H1 (cell line): ENCODE measurements at regions not wholly inside any gene's neighbourhood (a gene's known extent, or its start where the extent isn't known, plus 50 kb on each side); places are given as distances from the start of the nearest gene placed in this dataset.

Experiments used
- CTCF ChIA-PET: fragments of 300-600 bp; sonication (Branson Sonifier 250); formaldehyde crosslinking; loops from one replicate; lab custom pipeline; 2021; ENCODE audit not compliant: partially characterized antibody; lab: Charles Lee
- POLR2A ChIA-PET: fragments of 300-600 bp; sonication (Branson Sonifier 250); formaldehyde crosslinking; loops from one replicate; lab custom pipeline; 2021; ENCODE audit warnings: inconsistent platforms; ENCODE audit not compliant: partially characterized antibody; lab: Charles Lee
- DNase-seq, 2 experiments: peaks; one replicate each; pipeline versions ENCODE4 v3.0.0 to v3.0.0-alpha.2; 2010 to 2022; ENCODE audit warnings: low spot score in 2 of 2, low read depth in 1 of 2, mixed read lengths in 1 of 2
- FAIRE-seq: peaks from 2 replicates; lab custom pipeline; 2011; peaks lifted over from hg19 to GRCh38; lab: Jason Lieb, UNC
- H2AFZ ChIP-seq: 2 replicates; pipeline ENCODE4 v1.8.1; 2012; ENCODE audit warnings: low read length, inconsistent platforms
- H2AK5ac ChIP-seq: 2 replicates; pipeline ENCODE4 v1.6.1; 2013; ENCODE audit warnings: low read depth, low read length
- H2BK120ac ChIP-seq: replicated peaks from 2 replicates; pipeline ENCODE3; 2013; ENCODE audit warnings: low read depth, low read length, inconsistent platforms
- H2BK12ac ChIP-seq: 2 replicates; pipeline ENCODE4 v1.6.1; 2013; ENCODE audit warnings: low read depth, low read length
- H2BK15ac ChIP-seq: 2 replicates; pipeline ENCODE4 v1.6.1; 2013; ENCODE audit warnings: low read length
- H2BK20ac ChIP-seq: 2 replicates; pipeline ENCODE4 v1.6.1; 2013; ENCODE audit warnings: low read length
- H2BK5ac ChIP-seq: 2 replicates; pipeline ENCODE4 v1.6.1; 2013; ENCODE audit warnings: low read depth, low read length
- H3K14ac ChIP-seq: 2 replicates; pipeline ENCODE4 v1.6.1; 2013; ENCODE audit warnings: inconsistent platforms; ENCODE audit not compliant: insufficient read length
- H3K18ac ChIP-seq: 2 replicates; pipeline ENCODE4 v1.6.1; 2013; ENCODE audit warnings: low read length; ENCODE audit errors: extremely low read depth
- H3K23ac ChIP-seq: 2 replicates; pipeline ENCODE4 v1.6.1; 2013; ENCODE audit warnings: inconsistent platforms; ENCODE audit not compliant: insufficient read length
- H3K23me2 ChIP-seq: 2 replicates; pipeline ENCODE4 v1.6.1; 2013; ENCODE audit warnings: low read depth, low read length
- H3K27ac ChIP-seq: 2 replicates; pipeline ENCODE4 v1.6.1; 2011; ENCODE audit warnings: low read depth, low read length, inconsistent platforms
- H3K27me3 ChIP-seq, 4 experiments: replicated peaks in 1 of 4; 1 replicate in 1 of 4; 2 replicates in 3 of 4; pipeline versions ENCODE4 v1.6.1 to v1.8.1; 2011 to 2013; ENCODE audit warnings: low read length in 3 of 4, mild to moderate bottlenecking in 3 of 4, inconsistent platforms in 2 of 4, mixed read lengths in 2 of 4, moderate library complexity in 1 of 4; ENCODE audit not compliant: control insufficient read depth in 3 of 4, insufficient read depth in 3 of 4; ENCODE audit errors: extremely low read depth in 1 of 4
- H3K36me3 ChIP-seq, 4 experiments: 2 replicates each; pipeline versions ENCODE4 v1.6.1 to v1.8.1; 2011 to 2013; ENCODE audit warnings: mild to moderate bottlenecking in 4 of 4, low read length in 3 of 4, moderate library complexity in 2 of 4, control low read depth in 1 of 4, inconsistent platforms in 1 of 4; ENCODE audit not compliant: insufficient read depth in 4 of 4, control insufficient read depth in 2 of 4
- H3K4ac ChIP-seq: replicated peaks from 2 replicates; pipeline ENCODE3; 2013; ENCODE audit warnings: low read length, low read depth, mixed read lengths, inconsistent platforms; ENCODE audit not compliant: insufficient read length
- H3K4me1 ChIP-seq, 4 experiments: replicated peaks in 1 of 4; 1 replicate in 1 of 4; 2 replicates in 3 of 4; pipeline versions ENCODE4 v1.6.1 to v1.8.1; 2011 to 2013; ENCODE audit warnings: low read length in 3 of 4, inconsistent platforms in 2 of 4, mixed read lengths in 1 of 4; ENCODE audit not compliant: insufficient read depth in 4 of 4, control insufficient read depth in 3 of 4
- H3K4me2 ChIP-seq, 2 experiments: 2 replicates each; pipeline versions ENCODE4 v1.6.1 to v1.8.1; 2011 to 2013; ENCODE audit warnings: low read depth in 2 of 2, low read length in 2 of 2, control low read depth in 1 of 2, inconsistent platforms in 1 of 2, mild to moderate bottlenecking in 1 of 2; ENCODE audit not compliant: insufficient read depth in 1 of 2
- H3K4me3 ChIP-seq, 4 experiments: fragments of 200-600, 300-600 bp in 1 of 4; sonication (generic), shearing (Covaris generic), sonication (Bioruptor Twin) in 1 of 4; 2 replicates each; pipeline versions ENCODE4 v1.5.1 to v1.8.1; 2011 to 2016; ENCODE audit warnings: low read length in 4 of 4, low read depth in 3 of 4, control low read depth in 2 of 4, inconsistent platforms in 2 of 4, mild to moderate bottlenecking in 2 of 4, mixed read lengths in 1 of 4, moderate library complexity in 1 of 4; ENCODE audit not compliant: insufficient read depth in 2 of 4; ENCODE audit errors: extremely low read depth in 1 of 4
- H3K56ac ChIP-seq: replicated peaks from 2 replicates; pipeline ENCODE3; 2013; ENCODE audit warnings: low read depth, mild to moderate bottlenecking, mixed read lengths, low read length, inconsistent platforms; ENCODE audit not compliant: insufficient read length
- H3K79me1 ChIP-seq: 2 replicates; pipeline ENCODE4 v1.6.1; 2013; ENCODE audit warnings: low read depth, low read length, control low read depth
- H3K79me2 ChIP-seq, 2 experiments: 2 replicates each; pipeline versions ENCODE4 v1.6.1 to v1.8.1; 2012 to 2013; ENCODE audit warnings: low read length in 2 of 2, mild to moderate bottlenecking in 2 of 2, inconsistent platforms in 1 of 2; ENCODE audit not compliant: insufficient read depth in 2 of 2, control insufficient read depth in 1 of 2
- H3K9ac ChIP-seq, 4 experiments: replicated peaks in 1 of 4; 1 replicate in 1 of 4; 2 replicates in 3 of 4; pipeline versions ENCODE4 v1.6.1 to v1.8.1; 2011 to 2013; ENCODE audit warnings: low read depth in 3 of 4, low read length in 3 of 4, control low read depth in 2 of 4, mild to moderate bottlenecking in 2 of 4, moderate library complexity in 2 of 4, inconsistent platforms in 1 of 4; ENCODE audit errors: extremely low read depth in 1 of 4
- H3K9me3 ChIP-seq, 2 experiments: 2 replicates each; pipeline versions ENCODE4 v1.6.1 to v1.8.1; 2012 to 2013; ENCODE audit warnings: mild to moderate bottlenecking in 2 of 2, moderate library complexity in 2 of 2, control low read depth in 1 of 2, inconsistent platforms in 1 of 2, low read depth in 1 of 2, low read length in 1 of 2, mixed read lengths in 1 of 2; ENCODE audit not compliant: insufficient read depth in 2 of 2
- H4K20me1 ChIP-seq, 2 experiments: replicated peaks in 1 of 2; 2 replicates each; pipeline versions ENCODE3 to v1.8.1; 2011 to 2013; ENCODE audit warnings: inconsistent platforms in 2 of 2, low read length in 2 of 2, mild to moderate bottlenecking in 1 of 2; ENCODE audit not compliant: insufficient read depth in 2 of 2, control insufficient read depth in 1 of 2
- H4K5ac ChIP-seq: 2 replicates; pipeline ENCODE4 v1.6.1; 2013; ENCODE audit warnings: low read length, low read depth, mixed read lengths, inconsistent platforms; ENCODE audit not compliant: insufficient read length
- H4K8ac ChIP-seq: 2 replicates; pipeline ENCODE4 v1.8.0; 2013; ENCODE audit warnings: mild to moderate bottlenecking, moderate library complexity, low read length, inconsistent platforms; ENCODE audit not compliant: insufficient read depth; ENCODE audit errors: extremely low read depth
- H4K91ac ChIP-seq: replicated peaks from 2 replicates; pipeline ENCODE3; 2013; ENCODE audit warnings: low read length, mixed read lengths, inconsistent platforms; ENCODE audit not compliant: insufficient read length
- BRCA1 ChIP-seq: IDR thresholded peaks from 2 replicates; pipeline ENCODE4 v1.6.1; 2012; ENCODE audit warnings: low read depth, low read length, improper control_type of control experiment
- KDM4A ChIP-seq: IDR thresholded peaks from one replicate; pipeline ENCODE4 v1.7.1; 2012; ENCODE audit warnings: low read depth, mild to moderate bottlenecking, moderate library complexity, low read length, inconsistent platforms; ENCODE audit not compliant: severe bottlenecking
- NANOG ChIP-seq: IDR thresholded peaks from 2 replicates; pipeline ENCODE4 v1.6.1; 2011; ENCODE audit warnings: low read length, low read depth, mild to moderate bottlenecking, inconsistent platforms; ENCODE audit not compliant: insufficient read depth, poor library complexity, severe bottlenecking
- RFX5 ChIP-seq: IDR thresholded peaks from 2 replicates; pipeline ENCODE4 v1.6.1; 2011; ENCODE audit warnings: low read depth, low read length, improper control_type of control experiment, borderline replicate concordance
- SIN3A ChIP-seq, 2 experiments: IDR thresholded peaks in 1 of 2; conservative IDR thresholded peaks in 1 of 2; 2 replicates each; pipeline ENCODE4 v1.6.1; 2011 to 2012; ENCODE audit warnings: low read length in 2 of 2, improper control_type of control experiment in 1 of 2, low read depth in 1 of 2, mild to moderate bottlenecking in 1 of 2
- SP1 ChIP-seq: IDR thresholded peaks from 2 replicates; pipeline ENCODE4 v1.6.1; 2011; ENCODE audit warnings: low read depth, low read length
- WGBS, 2 experiments: shearing (Covaris generic) in 1 of 2; methylation state at CpG; one replicate each; pipeline versions ENCODE4 v1.1.6 to v1.1.7; 2013 to 2015; ENCODE audit warnings: low lambda C conversion rate in 2 of 2, mixed read lengths in 2 of 2, inconsistent platforms in 1 of 2, low coverage in 1 of 2, missing lambda C conversion rate in 1 of 2; ENCODE audit not compliant: insufficient replicate concordance in 2 of 2, insufficient coverage in 1 of 2, insufficient read length in 1 of 2; ENCODE audit errors: extremely low coverage in 1 of 2, missing lambda C conversion rate in 1 of 2; 5-methylcytosine and 5-hydroxymethylcytosine counted together

DNA sequence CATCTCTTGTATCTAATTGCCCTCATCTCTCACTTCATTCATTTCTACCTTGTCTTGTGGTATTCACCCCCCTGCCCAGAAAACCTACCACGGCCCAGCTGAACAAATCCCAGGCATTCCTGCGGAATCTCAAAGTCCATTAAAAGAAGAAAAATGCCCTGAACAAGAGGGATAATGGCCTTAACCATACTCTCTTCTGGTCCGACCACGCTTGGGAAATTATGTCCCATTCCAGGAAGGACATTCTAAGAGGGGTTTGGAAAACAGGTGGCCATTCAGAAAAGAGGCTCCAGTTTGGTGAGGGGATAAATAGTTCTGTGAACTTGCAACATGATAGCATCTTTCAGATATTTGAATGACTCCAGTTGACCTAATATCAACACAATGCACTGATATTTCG, 349.9 kb upstream of the ZNF521 start:
- no peak overlapping the region for H3K4me2 ChIP-seq
- no peaks in the 10 kb centered on the region for H3K9me3 ChIP-seq
- H2BK120ac ChIP-seq: no peak overlapping the region
- no peak overlapping the region for H4K8ac ChIP-seq
- no peak overlapping the region for H4K5ac ChIP-seq
- no peak for DNase-seq
- no peak for TF ChIP-seq BRCA1
- TF ChIP-seq KDM4A: no peak
- TF ChIP-seq RFX5: no peak
- no peak for TF ChIP-seq SP1
- TF ChIP-seq NANOG: no peak
- no peak for TF ChIP-seq SIN3A (conservative IDR thresholded peaks at IDR 0.05 in 1 of 2, IDR thresholded peaks at IDR 0.05 in 1 of 2; ENCODE audit: low read depth in 1 of 2, low read length in 2 of 2)
- TF ChIP-seq, all 59 proteins: peak for 0
- no peaks in the 10 kb centered on the region for H3K27me3 ChIP-seq
- H3K18ac ChIP-seq: no peak overlapping the region
- no peak overlapping the region for H2BK20ac ChIP-seq
- H3K23ac ChIP-seq: no peak overlapping the region
- H2AFZ ChIP-seq: no peak overlapping the region
- no peak overlapping the region for H3K27ac ChIP-seq
- no peak for FAIRE-seq
- H4K91ac ChIP-seq: no peak overlapping the region
- H2BK5ac ChIP-seq: no peak overlapping the region
- no peak overlapping the region for H2BK12ac ChIP-seq
- H3K4ac ChIP-seq: no peak overlapping the region
- H3K36me3 ChIP-seq: no peaks in the 10 kb centered on the region
- no peak overlapping the region for H3K14ac ChIP-seq
- no peak overlapping the region for H2BK15ac ChIP-seq
- H3K56ac ChIP-seq: no peak overlapping the region
- H2AK5ac ChIP-seq: no peak overlapping the region
- no peak overlapping the region for H3K4me3 ChIP-seq
- H3K4me1 ChIP-seq: no peaks in the 10 kb centered on the region
- no peak overlapping the region for H3K9ac ChIP-seq
- no peaks in the 10 kb centered on the region for H3K79me1 ChIP-seq
- ChIA-PET POLR2A (no interaction called here), CTCF (interaction anchor here (1.4 kb wide), 1 partner anchor 42 kb away, joined by 4 read pairs; no protein-coding TSS in a partner anchor)
- WGBS, 2 experiments: 94% methylated on average over 5 of the region's 5 CpGs; no CpG with 5 or more reads in 1 of the 2 experiments
- H3K23me2 ChIP-seq: peaks cover 2% of the 10 kb centered on the region; the same call in 1 of the 2 replicates
- no peaks in the 10 kb centered on the region for H4K20me1 ChIP-seq
- no peaks in the 10 kb centered on the region for H3K79me2 ChIP-seq
